ENCODE measurements at regions not wholly inside any gene's neighbourhood (a gene's known extent, or its start where the extent isn't known, plus 50 kb on each side); places are given as distances from the start of the nearest gene placed in this dataset.

GRCh38 chr5:18507114-18507513, 872.9 kb downstream of the TAF11L14 start:
- intact Hi-C loops (cut with micrococcal nuclease; ENCODE audit: unreplicated experiment), result no loop called here
- Mint-ChIP-seq H3K4me1 (ENCODE audit: low read depth, unreplicated experiment) (no peaks in the 10 kb centered on the region), H3K27ac (ENCODE audit: unreplicated experiment) (no peak overlapping the region), H3K9me3 (ENCODE audit: unreplicated experiment) (no peaks in the 10 kb centered on the region), H3K36me3 (ENCODE audit: insufficient read depth, unreplicated experiment) (no peaks in the 10 kb centered on the region), H3K27me3 (ENCODE audit: insufficient read depth, unreplicated experiment) (no peaks in the 10 kb centered on the region), H3K4me3 (ENCODE audit: unreplicated experiment) (no peak overlapping the region)
- POLR2A ChIA-PET, result no interaction called here
- no peak for TF ChIP-seq CTCF (IDR thresholded peaks at IDR 0.05; ENCODE audit: insufficient read depth in 1 of 2, low read depth in 1 of 2, low read length in 1 of 2, severe bottlenecking in 1 of 2, unreplicated experiment in 1 of 2)
- H3K4me3 ChIP-seq (ENCODE audit: low read depth, low read length), result no peak overlapping the region
- H3K36me3 ChIP-seq (ENCODE audit: control insufficient read depth, insufficient read depth, low read length), result no peaks in the 10 kb centered on the region
- no peak for DNase-seq
- H3K9me3 ChIP-seq, result no peaks in the 10 kb centered on the region
- H3K4me1 ChIP-seq, result no peaks in the 10 kb centered on the region
- H3K27me3 ChIP-seq (replicated peaks; ENCODE audit: control insufficient read depth, insufficient read depth, low read length), result no peaks in the 10 kb centered on the region
- CTCF ChIA-PET, result no interaction called here
- BruUV-seq (replicated peaks), result no TSS peak

GRCh38 chr5:18517641-18518380, 883.6 kb downstream of the TAF11L14 start:
- Histone ChIP-seq H3K4me1 (no peaks in the 10 kb centered on the region), H3K9me3 (no peaks in the 10 kb centered on the region), H3K4me3 (ENCODE audit: low read depth, low read length) (no peak overlapping the region), H3K27me3 (replicated peaks; ENCODE audit: control insufficient read depth, insufficient read depth, low read length) (no peaks in the 10 kb centered on the region), H3K36me3 (ENCODE audit: control insufficient read depth, insufficient read depth, low read length) (no peaks in the 10 kb centered on the region)
- ChIA-PET POLR2A (no interaction called here), CTCF (no interaction called here)
- no peaks in the 10 kb centered on the region for H3K4me1 Mint-ChIP-seq (ENCODE audit: low read depth, unreplicated experiment)
- no peak overlapping the region for H3K4me3 Mint-ChIP-seq (ENCODE audit: unreplicated experiment)
- intact Hi-C loops (cut with micrococcal nuclease; ENCODE audit: unreplicated experiment), result no loop called here
- BruUV-seq (replicated peaks), result no TSS peak
- H3K27ac Mint-ChIP-seq (ENCODE audit: unreplicated experiment), result no peak overlapping the region
- no peak for TF ChIP-seq CTCF (IDR thresholded peaks at IDR 0.05; ENCODE audit: insufficient read depth in 1 of 2, low read depth in 1 of 2, low read length in 1 of 2, severe bottlenecking in 1 of 2, unreplicated experiment in 1 of 2)
- H3K36me3 Mint-ChIP-seq (ENCODE audit: insufficient read depth, unreplicated experiment), result no peaks in the 10 kb centered on the region
- no peaks in the 10 kb centered on the region for H3K9me3 Mint-ChIP-seq (ENCODE audit: unreplicated experiment)
- peaks cover 2% of the 10 kb centered on the region for H3K27me3 Mint-ChIP-seq (ENCODE audit: insufficient read depth, unreplicated experiment)
- no peak for DNase-seq

GRCh38 chr5:18523380-18523779, 889.1 kb downstream of the TAF11L14 start:
- Mint-ChIP-seq H3K4me3 (ENCODE audit: unreplicated experiment) (no peak overlapping the region), H3K36me3 (ENCODE audit: insufficient read depth, unreplicated experiment) (no peaks in the 10 kb centered on the region), H3K27ac (ENCODE audit: unreplicated experiment) (no peak overlapping the region), H3K4me1 (ENCODE audit: low read depth, unreplicated experiment) (no peaks in the 10 kb centered on the region), H3K27me3 (ENCODE audit: insufficient read depth, unreplicated experiment) (peaks cover 2% of the 10 kb centered on the region), H3K9me3 (ENCODE audit: unreplicated experiment) (no peaks in the 10 kb centered on the region)
- no peak for TF ChIP-seq CTCF (IDR thresholded peaks at IDR 0.05; ENCODE audit: insufficient read depth in 1 of 2, low read depth in 1 of 2, low read length in 1 of 2, severe bottlenecking in 1 of 2, unreplicated experiment in 1 of 2)
- Histone ChIP-seq H3K9me3 (no peaks in the 10 kb centered on the region), H3K36me3 (ENCODE audit: control insufficient read depth, insufficient read depth, low read length) (no peaks in the 10 kb centered on the region), H3K27me3 (replicated peaks; ENCODE audit: control insufficient read depth, insufficient read depth, low read length) (no peaks in the 10 kb centered on the region), H3K4me3 (ENCODE audit: low read depth, low read length) (no peak overlapping the region), H3K4me1 (no peaks in the 10 kb centered on the region)
- CTCF ChIA-PET, result no interaction called here
- POLR2A ChIA-PET, result no interaction called here
- no peak for DNase-seq
- BruUV-seq (replicated peaks), result no TSS peak
- intact Hi-C loops (cut with micrococcal nuclease; ENCODE audit: unreplicated experiment), result no loop called here
